ENCODE measurements at regions not wholly inside any gene's neighbourhood (a gene's known extent, or its start where the extent isn't known, plus 50 kb on each side); places are given as distances from the start of the nearest gene placed in this dataset.

DNA sequence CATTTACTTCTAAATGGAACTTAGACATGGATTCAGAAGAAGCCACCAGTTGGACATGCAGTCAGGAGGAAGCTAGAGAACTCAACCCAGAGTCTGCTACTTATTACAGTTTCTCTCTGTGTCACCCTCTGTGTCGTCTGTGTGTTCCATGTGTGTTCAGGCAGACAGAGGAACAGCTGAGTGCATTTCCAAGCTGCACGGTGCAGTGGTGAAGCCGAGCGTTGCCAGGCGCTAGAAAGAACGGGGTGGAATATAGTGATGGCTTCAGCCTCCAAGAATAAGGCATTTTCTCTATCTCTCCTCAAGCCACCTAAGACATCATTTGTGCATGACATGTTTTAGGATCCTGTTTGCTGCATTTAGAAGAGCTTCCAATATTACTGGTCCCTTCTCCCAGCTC lies 101.1 kb upstream of the CCL2 start:
- TF ChIP-seq, protein P1, sequence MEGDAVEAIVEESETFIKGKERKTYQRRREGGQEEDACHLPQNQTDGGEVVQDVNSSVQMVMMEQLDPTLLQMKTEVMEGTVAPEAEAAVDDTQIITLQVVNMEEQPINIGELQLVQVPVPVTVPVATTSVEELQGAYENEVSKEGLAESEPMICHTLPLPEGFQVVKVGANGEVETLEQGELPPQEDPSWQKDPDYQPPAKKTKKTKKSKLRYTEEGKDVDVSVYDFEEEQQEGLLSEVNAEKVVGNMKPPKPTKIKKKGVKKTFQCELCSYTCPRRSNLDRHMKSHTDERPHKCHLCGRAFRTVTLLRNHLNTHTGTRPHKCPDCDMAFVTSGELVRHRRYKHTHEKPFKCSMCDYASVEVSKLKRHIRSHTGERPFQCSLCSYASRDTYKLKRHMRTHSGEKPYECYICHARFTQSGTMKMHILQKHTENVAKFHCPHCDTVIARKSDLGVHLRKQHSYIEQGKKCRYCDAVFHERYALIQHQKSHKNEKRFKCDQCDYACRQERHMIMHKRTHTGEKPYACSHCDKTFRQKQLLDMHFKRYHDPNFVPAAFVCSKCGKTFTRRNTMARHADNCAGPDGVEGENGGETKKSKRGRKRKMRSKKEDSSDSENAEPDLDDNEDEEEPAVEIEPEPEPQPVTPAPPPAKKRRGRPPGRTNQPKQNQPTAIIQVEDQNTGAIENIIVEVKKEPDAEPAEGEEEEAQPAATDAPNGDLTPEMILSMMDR (IDR thresholded peaks at IDR 0.05) = no peak
- no peak for TF ChIP-seq EP300 (IDR thresholded peaks at IDR 0.05)
